ENCODE measurements at regions not wholly inside any gene's neighbourhood (a gene's known extent, or its start where the extent isn't known, plus 50 kb on each side); places are given as distances from the start of the nearest gene placed in this dataset.
"Not testable (repeated sequence)": the region's sequence is repeated elsewhere in the genome, so short reads cannot be mapped to it uniquely, and the experiment has no call there.

DNA sequence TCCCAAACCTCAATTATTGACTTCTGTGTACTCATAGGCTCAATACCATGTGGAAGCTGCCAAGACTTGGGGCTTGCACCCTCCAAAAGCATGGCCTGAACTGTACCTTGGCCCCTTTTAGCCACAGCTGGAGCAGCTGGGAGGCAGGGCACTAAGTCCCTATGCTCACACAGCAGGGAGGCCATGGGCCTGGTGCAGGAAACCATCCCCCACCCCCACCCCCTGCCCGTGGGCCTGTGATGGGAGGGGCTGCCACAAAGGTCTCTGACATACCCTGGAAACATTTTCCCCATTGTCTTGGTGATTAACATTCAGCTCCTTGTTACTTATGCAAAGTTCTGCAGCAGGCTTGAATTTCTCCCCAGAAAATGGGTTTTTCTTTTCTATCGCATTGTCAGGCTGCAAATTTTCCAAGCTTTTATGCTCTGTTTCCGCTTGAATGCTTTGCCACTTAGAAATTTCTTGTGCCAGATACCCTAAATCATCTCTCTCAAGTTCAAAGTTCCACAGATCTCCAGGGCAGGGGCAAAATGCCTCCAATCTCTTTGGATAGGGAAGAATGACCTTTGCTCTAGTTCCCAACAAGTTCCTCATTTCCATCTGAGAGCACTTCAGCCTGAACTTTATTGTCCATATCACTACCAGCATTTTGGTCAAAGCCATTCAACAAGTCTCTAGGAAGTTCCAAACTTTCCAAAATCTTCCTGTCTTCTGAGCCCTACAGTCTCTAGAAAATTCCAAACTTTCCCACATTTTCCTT is 141.8 kb downstream of the AHR start:
- DNase-seq (ENCODE audit: low spot score): not testable (repeated sequence)

DNA sequence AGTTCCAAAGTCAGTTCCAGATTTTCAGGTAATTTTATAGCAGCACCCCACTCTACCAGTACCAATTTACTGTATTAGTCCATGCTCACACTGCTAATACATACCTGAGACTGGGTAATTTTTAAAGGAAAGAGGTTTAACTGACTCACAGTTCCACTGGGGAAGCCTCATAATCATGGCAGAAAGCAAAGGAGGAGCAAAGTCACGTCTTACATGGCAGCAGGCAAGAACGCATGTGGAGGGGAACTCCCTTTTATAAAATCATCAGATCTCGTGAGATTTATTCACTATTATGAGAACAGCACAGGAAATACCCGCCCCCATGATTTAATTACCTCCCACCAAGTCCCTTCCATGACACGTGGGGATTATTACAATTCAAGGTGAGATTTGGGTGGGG is 142.4 kb downstream of the AHR start:
- DNase-seq (ENCODE audit: low spot score): no peak

DNA sequence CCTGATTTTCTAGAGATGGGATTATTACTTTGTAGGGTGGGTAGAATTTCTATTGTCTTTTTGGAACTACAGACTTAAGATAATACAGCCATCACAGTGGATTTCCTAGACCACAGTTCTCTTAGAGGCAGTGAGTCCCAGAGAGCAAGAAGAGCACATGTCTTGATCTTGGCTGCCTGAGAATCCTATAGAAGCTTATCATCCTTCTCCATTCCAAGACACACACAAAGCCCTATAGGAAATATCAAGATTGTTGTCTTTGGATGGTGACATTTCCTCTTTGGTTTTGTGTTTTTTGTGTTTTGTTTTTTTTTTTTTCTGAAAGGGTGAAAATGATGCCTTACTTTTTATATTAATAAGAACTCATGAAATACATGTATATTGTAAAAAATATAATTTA is 143.1 kb downstream of the AHR start:
- no peak for DNase-seq (ENCODE audit: low spot score)

DNA sequence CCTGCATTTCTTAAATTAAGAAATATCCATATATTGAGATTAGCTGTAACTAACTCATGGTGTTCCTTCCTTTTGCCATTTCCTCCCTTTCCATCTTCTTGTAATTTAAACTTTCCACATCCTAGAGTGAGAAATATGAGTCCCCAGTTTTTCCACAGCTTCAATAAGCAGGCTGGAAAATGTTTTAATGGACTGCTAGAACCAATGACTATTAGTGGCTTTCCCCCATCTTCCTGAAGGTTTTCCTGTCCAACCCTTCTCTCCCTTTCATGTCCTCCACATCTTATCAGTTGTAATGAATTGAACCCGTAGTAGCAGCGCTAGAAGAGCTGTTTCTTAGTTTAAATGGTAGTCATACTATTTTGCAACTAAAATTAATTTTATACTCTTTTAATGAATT is 145.7 kb downstream of the AHR start:
- DNase-seq (ENCODE audit: low spot score): no peak

DNA sequence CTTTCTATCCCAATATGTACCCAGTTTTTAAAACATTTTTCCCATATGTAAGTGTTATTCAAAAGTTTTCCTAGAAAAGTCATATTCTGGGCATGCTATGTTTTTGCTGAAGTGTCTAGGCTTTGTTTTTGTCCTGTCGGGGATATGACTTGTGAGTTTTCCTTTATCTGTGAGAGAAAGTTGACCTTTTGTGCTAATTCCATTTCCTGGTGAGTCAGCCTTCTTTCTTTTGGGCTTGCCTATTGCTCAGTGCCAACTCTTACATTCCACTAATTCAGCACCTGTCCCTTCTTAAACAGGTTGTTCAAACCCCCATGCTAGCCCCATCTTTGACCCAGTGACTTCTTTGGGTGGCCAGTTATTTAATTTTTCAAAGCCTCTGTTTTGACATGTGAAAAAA is 146.2 kb downstream of the AHR start:
- DNase-seq (ENCODE audit: low spot score): no peak

DNA sequence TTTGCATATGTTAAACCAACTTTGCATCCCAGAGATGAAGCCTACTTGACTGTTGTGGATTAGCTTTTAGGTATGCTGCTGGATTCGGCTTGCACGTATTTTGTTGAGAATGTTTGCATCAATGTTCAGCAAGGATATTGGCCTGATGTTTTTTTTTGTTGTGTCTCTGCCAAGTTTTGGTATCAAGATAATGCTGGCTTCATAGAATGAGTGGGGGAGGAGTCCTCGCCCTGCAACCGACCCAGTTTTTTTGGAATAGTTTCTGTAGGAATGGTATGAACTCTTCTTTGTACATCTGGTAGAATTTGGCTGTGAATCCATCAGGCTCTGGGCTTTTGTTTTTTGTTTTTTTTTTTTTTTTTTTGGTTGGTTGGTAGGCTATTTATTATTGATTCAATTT is 147.9 kb downstream of the AHR start:
- no peak for DNase-seq (ENCODE audit: low spot score)

DNA sequence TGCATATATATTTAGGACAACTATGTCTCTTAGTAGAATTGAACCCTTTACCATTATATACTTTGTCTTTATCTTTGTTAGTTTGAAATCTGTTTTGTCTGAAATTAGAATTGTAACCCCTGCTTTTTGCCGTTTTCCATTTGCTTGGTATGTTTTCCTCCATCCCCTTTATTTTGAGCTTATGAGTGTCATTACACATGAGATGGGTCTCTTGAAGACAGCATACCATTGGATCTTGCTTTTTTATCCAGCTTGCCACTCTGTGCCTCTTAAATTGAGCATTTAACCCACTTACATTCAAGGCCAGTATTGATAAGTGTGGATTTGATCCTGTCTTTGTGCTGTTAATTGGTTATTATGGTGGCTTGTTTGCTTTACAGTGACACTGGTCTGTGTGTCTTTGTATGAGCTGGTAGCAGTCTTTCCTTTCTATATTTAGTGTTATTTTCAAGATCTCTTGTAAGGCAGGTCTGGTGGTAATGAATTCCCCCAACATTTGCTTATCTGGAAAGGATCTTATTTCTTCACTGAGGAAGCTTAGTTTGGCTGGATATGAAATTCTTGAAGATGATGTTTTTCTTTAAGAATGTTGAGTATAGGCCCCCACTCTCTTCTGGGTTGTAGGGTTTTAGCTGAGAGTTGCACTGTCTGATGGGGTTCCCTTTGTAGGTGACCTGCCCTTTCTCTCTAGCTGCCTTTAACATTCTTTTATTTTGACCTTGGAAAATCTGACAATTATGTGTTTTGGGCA is 149.5 kb downstream of the AHR start:
- DNase-seq (ENCODE audit: low spot score): no peak

DNA sequence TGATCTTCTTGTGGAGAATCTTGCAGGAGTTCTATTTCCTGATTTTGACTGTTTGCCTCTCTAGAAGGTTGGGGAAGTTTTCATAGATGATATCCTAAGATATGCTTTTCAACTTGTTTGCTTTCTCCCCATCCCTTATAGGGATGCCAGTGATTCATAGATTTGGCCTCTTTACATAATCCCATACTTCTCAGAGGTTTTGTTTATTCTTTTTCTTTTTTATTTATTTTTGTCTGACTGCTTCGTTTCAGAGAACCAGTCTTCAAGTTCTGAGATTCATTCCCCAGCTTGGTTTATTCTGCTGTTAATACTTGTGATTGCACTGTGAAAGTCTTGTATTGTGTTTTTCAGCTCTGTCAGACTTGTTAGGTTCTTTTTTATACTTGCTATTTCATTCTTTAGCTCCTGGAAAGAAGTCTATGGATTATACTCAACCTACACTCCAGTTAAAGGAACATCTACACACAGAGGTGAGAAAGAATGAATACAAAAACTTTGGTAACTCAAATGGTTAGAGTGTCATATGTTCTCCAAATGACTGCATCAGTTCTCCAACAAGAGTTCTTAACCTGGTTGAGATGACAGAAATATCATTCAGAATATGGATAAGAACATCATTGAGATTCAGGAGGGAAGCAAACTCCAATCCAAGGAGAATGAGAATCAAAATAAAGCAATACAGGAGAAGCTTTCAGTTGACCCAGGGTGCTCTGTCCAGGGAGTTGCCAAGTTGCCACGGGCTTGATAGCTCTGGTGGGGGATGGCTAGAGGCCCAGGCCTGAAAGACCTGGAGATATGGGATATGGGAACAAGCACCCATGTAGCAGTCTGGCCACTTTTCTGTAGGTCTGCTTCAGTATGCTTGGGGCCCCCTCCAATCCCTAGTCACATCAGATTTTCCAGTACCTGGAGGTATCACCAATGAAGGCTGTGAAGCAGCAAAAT is 150.3 kb downstream of the AHR start:
- no peak for DNase-seq (ENCODE audit: low spot score)

DNA sequence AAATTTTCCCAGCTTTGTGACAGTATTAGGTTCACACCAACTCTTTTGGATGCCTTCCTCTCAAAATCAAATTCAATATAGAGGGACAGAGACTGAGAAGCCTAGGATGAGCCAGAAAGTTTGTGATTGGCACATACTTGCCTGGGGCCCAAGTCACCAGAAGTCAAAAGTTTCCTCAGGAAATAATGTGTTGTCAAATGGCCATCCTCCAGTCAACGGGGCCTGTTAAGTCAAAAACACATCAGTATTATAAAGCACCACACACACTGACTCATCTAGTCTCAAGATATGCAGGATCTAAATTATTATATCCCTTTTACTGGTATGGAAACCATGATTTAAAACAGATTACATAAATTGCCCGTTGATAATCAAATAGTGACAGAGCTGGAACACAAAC is 158.1 kb downstream of the AHR start:
- DNase-seq (ENCODE audit: low spot score): no peak

DNA sequence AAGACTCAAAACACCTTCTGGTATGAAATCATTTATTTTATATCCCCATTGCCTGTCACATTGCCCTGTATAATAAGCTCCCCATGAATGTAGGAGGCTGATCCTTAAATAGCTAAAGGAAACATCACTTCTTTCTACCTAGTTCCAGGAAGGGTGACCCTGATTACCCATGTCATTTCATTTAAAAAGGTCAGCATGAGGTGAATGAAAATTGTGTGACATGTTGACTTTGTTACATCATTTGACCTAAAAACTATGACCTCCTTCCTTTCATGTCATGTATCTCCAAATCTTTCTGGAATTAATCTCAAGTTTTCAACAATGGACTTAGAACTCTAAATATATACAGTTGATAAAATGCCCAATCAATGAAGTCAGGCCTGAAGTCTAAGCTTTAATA is 161.5 kb downstream of the AHR start:
- DNase-seq (ENCODE audit: low spot score): no peak

DNA sequence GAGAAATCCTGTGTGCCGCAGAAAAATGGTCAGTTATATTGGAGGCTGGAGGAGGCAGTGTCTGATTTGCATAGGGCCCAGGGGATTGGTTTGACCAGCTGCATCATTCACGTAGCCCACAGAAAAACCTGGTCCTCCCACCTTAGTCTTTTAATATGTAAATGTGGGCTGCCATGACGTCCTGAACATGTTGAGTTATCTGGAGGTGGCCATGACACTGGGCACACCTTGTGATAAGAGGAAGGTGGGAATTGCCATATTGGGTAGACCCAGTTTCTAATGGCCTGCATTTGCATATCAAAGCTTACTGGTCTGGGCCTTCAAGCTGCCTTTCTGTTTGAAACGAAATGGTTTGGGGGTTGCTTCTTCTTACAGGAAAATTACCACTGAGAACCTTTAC is 162.2 kb downstream of the AHR start:
- no peak for DNase-seq (ENCODE audit: low spot score)

DNA sequence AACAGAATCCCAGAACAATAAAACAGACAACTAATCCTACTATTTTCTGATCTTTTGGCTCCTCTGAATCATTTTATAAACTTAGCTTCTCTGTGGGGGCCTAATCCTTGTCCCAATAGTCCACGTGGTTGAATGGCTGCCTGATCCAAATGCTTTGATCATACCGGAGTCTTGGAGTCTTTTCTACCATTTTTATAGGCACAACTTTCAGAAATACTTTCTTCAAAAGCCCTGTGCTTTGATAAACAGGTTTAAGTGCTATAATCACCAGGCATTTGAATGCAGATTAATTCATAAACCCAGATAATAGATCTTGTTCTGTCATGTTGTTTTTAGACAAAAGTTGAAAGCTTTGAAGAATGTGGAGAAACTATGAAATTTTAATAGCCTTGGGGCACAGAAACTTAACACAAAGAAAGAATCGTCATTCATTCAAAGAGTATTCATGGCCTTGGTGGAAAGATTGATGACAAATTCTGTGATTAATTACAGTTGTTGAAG is 163.7 kb downstream of the AHR start:
- no peak for DNase-seq (ENCODE audit: low spot score)

DNA sequence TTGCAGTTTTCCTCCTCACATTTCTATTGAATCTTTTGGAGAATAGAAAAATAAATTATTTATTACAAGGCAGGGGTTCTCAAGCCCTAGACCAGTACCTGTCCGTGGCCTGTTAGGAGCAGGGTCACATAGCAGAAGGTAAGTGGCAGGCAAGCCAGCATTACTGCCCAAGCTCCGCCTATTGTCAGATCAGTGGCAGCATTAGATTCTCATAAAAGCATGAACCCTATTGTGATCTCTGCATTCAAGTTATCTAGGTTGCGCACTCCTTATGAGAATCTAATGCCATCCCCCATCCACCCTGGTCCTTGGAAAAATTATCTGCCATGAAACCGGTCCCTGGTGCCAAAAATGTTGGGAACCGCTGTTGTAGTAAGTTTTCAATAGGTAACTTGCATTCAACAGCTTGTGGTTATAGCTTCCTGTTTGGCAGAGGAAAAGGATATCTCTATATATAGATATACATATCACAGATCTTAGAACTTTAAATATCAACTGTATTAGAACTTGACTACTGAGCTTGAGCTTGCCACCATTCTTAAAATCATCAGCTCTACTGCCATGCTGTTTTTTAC is 165.1 kb downstream of the AHR start:
- no peak for DNase-seq (ENCODE audit: low spot score)

DNA sequence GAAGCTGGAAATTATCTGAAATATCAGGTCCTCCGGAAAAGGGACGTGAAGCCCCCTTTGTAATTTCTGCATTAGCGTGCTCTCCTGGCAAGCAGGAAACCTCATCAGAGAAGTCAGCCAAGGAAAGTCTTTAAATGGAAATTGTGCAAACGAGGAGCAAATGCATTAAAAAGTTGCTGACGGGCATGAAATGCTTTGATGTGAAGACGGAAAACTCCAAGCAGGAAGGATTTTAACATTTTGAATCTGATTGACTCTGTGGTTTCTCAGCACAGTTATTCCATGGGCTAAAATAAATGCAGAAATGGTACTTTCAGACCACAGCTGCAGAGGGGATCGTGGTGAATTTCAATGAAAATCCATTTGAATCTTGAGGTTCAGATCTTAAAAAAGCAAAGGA is 167.8 kb downstream of the AHR start:
- DNase-seq (ENCODE audit: low spot score): no peak

DNA sequence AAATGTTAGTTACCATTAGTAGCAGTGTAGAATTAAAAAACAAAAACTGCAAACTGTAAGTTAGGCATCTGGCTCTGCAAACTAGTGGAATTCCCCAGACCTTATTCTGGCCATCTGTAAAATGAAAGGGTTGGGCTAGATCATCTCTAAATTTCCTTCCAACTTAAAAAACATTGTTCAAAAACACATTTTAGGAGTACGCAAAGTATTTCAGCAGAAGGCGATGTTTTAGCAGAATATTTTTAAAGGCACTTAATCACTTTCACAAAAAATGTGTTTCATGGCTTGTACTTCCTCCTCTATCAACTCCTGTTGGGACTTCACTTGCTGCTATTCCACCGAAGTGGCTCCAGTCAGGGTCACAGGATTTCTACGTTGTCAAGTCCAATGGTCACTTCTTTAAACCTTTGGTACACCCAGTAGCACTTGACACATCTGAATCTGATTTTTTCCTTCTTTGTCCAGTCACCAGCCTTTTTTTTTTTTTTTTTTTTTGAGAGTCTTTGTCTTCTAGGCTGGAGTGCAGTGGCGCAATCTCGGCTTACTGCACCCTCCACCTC is 169.0 kb downstream of the AHR start:
- no peak for DNase-seq (ENCODE audit: low spot score)

DNA sequence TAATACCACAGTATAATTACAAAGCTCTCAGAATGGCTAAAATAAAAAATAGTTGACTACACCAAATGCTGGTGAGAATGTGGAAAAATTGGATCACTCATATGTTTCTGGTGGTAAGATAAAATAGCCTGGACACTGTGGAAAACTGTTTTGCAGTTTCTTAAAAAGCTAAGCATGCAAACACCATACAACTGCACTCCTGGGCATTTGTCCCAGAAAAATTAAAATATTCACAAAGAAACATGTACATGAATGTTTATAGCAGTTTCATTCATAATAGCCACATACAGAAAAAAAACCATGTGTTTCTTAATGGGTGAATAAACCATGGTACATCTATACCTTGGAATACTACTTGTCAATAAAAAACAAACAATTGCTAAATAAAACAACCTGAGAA is 172.9 kb downstream of the AHR start:
- no peak for DNase-seq (ENCODE audit: low spot score)

DNA sequence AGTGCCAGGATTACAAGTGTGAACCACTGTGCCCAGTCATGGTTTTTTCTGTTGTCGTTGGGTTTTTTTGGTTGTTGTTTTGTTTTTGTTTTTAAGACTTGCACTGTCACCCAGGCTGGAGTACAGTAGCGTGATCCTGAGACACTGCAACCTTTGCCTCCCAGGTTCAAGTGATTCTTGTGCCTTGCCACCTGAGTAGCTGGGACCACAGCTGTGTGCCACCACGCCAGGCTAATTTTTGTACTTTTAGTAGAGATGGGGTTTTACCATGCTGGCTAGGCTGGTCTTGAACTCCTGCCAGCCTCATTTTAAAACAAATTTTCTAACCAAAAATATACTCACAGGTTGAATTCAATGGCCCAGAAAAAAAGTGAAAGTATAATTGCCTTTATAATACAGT is 174.1 kb downstream of the AHR start:
- no peak for DNase-seq (ENCODE audit: low spot score)

DNA sequence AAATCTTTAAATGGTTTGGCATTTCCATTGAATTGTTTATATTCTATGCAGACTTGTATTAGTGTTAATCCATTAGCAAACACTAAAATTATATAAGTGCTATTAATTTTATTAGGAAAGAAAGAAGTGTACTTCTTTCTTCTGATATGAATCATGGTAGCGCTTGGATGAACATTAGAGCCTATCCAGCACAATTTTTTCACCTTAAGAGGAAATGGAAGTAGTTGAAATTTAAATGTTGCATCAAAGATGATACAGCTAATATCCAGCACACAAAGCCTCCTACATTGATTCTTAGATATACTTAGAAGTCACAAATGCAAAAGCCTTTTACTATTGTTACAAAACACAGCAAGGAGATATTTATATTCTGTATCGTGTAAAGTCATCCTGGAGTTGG is 174.5 kb downstream of the AHR start:
- no peak for DNase-seq (ENCODE audit: low spot score)

DNA sequence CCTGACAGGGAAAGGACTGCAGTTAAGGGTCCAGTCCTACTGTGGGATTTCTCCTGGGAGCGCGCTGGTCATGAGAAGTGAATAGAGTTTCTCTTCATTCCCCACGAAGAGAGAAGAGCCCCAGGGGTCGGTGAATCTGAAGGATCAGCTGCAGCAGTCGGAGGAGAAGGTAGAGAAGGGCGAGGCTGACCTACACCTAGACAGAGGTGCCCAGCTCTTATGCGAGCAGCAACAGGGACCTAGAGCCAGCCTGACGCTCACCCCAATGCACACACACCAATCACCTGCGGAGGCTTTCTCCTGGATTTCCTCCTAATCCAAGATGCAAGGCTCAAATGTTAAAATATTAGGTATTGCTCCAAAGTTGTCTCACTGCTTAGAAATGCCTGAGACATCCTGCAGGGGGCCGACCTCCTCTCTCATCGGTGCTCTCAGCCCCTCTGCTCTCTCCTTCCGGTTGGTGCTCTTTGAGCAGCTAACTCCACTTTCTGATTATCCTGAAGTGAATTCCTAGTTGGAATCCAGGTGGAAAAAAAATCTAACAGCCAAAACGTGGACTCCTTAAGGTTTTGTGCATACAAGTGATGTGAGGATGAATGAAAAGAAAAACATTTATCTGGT is 176.4 kb downstream of the AHR start:
- DNase-seq (ENCODE audit: low spot score): no peak

DNA sequence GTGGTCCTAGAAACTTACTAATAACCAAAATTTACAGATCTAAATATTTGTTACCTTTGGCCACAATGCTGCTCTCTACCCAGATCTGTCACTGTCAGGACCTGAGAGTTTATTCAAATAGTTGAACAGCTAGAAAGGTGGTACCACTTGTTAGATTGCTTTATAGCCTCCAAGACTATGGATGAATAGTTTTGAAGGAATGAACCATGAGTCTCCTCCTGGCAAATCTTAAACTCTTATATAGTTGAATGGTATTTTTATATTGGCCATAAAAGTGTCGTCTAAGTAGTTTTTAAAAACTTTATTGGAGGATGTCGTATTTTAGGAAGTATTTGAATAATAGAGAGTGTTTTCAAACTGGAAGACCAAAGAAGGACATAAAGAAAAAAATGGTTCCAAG is 178.7 kb downstream of the AHR start:
- DNase-seq (ENCODE audit: low spot score): no peak

DNA sequence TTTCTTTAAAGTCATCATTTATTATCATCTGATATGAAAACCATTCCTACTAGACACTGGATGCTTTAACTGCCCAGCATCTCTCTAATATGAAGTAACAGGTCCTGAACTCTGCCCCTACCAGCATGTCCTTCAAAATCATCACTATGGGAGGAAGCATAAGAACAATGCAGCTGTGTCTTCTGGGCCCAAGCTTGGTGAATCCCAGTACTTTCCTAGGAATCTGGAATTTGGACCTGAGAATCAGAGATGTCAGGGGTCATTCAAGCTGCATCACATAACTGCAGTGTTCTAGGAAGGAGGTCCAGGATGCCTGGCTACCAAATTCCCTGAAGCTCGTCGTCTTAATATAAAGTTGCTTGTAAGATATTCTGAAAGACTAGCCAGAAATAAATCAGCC is 182.7 kb downstream of the AHR start:
- no peak for DNase-seq (ENCODE audit: low spot score)

Measured in CD4-positive, alpha-beta T cell treated with Interleukin-6 at 100 ng/mL for 8 hours (primary cell).